ENCODE measurements at regions not wholly inside any gene's neighbourhood (a gene's known extent, or its start where the extent isn't known, plus 50 kb on each side); places are given as distances from the start of the nearest gene placed in this dataset.

DNA sequence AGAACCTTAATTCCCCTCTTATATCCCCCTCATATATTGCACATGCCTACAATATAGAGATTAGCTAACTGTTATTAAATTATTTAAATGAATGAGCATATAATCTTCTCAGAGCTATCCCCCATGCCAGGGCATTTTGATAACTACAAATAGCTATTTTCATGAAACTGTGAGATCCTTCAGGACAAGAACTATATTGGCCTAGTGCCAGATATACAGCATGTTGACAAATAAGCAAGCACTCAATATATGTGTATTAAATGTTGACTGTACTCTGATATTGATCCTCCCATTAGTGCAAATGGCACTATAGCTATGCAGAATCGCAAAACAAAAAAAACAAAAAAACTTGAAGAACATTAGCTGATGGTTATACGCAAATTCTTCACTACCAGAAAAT is 134.1 kb upstream of the OTX2 start:
- TF ChIP-seq EZH2 (IDR thresholded peaks at IDR 0.05; ENCODE audit: low read length), result no peak
- TF ChIP-seq, protein P1, sequence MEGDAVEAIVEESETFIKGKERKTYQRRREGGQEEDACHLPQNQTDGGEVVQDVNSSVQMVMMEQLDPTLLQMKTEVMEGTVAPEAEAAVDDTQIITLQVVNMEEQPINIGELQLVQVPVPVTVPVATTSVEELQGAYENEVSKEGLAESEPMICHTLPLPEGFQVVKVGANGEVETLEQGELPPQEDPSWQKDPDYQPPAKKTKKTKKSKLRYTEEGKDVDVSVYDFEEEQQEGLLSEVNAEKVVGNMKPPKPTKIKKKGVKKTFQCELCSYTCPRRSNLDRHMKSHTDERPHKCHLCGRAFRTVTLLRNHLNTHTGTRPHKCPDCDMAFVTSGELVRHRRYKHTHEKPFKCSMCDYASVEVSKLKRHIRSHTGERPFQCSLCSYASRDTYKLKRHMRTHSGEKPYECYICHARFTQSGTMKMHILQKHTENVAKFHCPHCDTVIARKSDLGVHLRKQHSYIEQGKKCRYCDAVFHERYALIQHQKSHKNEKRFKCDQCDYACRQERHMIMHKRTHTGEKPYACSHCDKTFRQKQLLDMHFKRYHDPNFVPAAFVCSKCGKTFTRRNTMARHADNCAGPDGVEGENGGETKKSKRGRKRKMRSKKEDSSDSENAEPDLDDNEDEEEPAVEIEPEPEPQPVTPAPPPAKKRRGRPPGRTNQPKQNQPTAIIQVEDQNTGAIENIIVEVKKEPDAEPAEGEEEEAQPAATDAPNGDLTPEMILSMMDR (optimal IDR thresholded peaks at IDR 0.05 in 1 of 3, IDR thresholded peaks at IDR 0.05 in 1 of 3, conservative IDR thresholded peaks at IDR 0.05 in 1 of 3; ENCODE audit: extremely low read depth in 1 of 3, insufficient read depth in 2 of 3, low read length in 3 of 3), result no peak

Data from keratinocyte (primary cell).